Caki2 (cell line): ENCODE measurements at regions not wholly inside any gene's neighbourhood (a gene's known extent, or its start where the extent isn't known, plus 50 kb on each side); places are given as distances from the start of the nearest gene placed in this dataset.
"Not testable (repeated sequence)": the region's sequence is repeated elsewhere in the genome, so short reads cannot be mapped to it uniquely, and the experiment has no call there.

Experiments
- DNase-seq: peaks from one replicate; pipeline ENCODE4 v3.0.0-alpha.2; 2015; ENCODE audit warnings: low read depth
- in situ Hi-C: cut with HindIII; loops from 2 replicates; pipeline ENCODE4 v1.10.0; 2016; ENCODE audit warnings: low sequenced_read_pairs, low pct_unique_long_range_greater_than_20kb, mixed read lengths

GRCh38 chr9:82109626-82110025 lies 121.1 kb downstream of the SPATA31D1 start:
- in situ Hi-C loops, result no loop called here

GRCh38 chr9:82110881-82111280 lies 122.3 kb downstream of the SPATA31D1 start:
- DNase-seq, result no peak
- in situ Hi-C loops, result no loop called here

More at GRCh38 chr9:82109626-82110025, 121.1 kb downstream of the SPATA31D1 start:
- no peak for DNase-seq

GRCh38 chr9:82115331-82115730 lies 126.8 kb downstream of the SPATA31D1 start:
- in situ Hi-C loops, result no loop called here
- DNase-seq, result no peak

GRCh38 chr9:82115900-82116299 lies 127.3 kb downstream of the SPATA31D1 start:
- in situ Hi-C loops, result no loop called here
- no peak for DNase-seq

- DNase-seq, result no peak
- in situ Hi-C loops, result no loop called here
Measured at GRCh38 chr9:82116556-82116955, 128.0 kb downstream of the SPATA31D1 start.

GRCh38 chr9:82117026-82117811 lies 128.6 kb downstream of the SPATA31D1 start:
- in situ Hi-C loops, result no loop called here
- DNase-seq, result no peak

GRCh38 chr9:82122731-82123130 lies 134.2 kb downstream of the SPATA31D1 start:
- in situ Hi-C loops, result no loop called here
- no peak for DNase-seq

GRCh38 chr9:82124090-82124489 lies 135.5 kb downstream of the SPATA31D1 start:
- DNase-seq, result peak; percentile 6
- in situ Hi-C loops, result no loop called here

GRCh38 chr9:82126256-82126655 lies 137.7 kb downstream of the SPATA31D1 start:
- in situ Hi-C loops, result no loop called here
- DNase-seq, result no peak

GRCh38 chr9:82127465-82127864 lies 138.9 kb downstream of the SPATA31D1 start:
- no peak for DNase-seq
- in situ Hi-C loops, result no loop called here

GRCh38 chr9:82128011-82128696 lies 139.6 kb downstream of the SPATA31D1 start:
- no peak for DNase-seq
- in situ Hi-C loops, result no loop called here

- in situ Hi-C loops, result no loop called here
- no peak for DNase-seq
Measured at GRCh38 chr9:82129708-82130107, 141.1 kb downstream of the SPATA31D1 start.

- in situ Hi-C loops, result no loop called here
- no peak for DNase-seq
Measured at GRCh38 chr9:82130331-82131042, 141.9 kb downstream of the SPATA31D1 start.

GRCh38 chr9:82131072-82131471 lies 142.5 kb downstream of the SPATA31D1 start:
- no peak for DNase-seq
- in situ Hi-C loops, result no loop called here

GRCh38 chr9:82132024-82132423 lies 143.5 kb downstream of the SPATA31D1 start:
- no peak for DNase-seq
- in situ Hi-C loops, result no loop called here

- no peak for DNase-seq
- in situ Hi-C loops, result no loop called here
Measured at GRCh38 chr9:82134010-82134409, 145.4 kb downstream of the SPATA31D1 start.

GRCh38 chr9:82135106-82135505 lies 146.5 kb downstream of the SPATA31D1 start:
- DNase-seq, result no peak
- in situ Hi-C loops, result no loop called here

- in situ Hi-C loops, DNase-seq: not testable (repeated sequence)
Measured at GRCh38 chr9:82138081-82138480, 149.5 kb downstream of the SPATA31D1 start.

GRCh38 chr9:82140471-82140870 lies 151.9 kb downstream of the SPATA31D1 start:
- in situ Hi-C loops, result no loop called here
- DNase-seq, result no peak
